K562 (cell line): ENCODE measurements at regions not wholly inside any gene's neighbourhood (a gene's known extent, or its start where the extent isn't known, plus 50 kb on each side); places are given as distances from the start of the nearest gene placed in this dataset.

Experiments
- CHAMP1 ChIP-seq: fragments of 450-650 bp; IDR thresholded peaks from 2 replicates; pipeline ENCODE4 v1.6.1; 2016; ENCODE audit warnings: mild to moderate bottlenecking
- EWSR1 ChIP-seq: fragments of 450-650 bp; IDR thresholded peaks from 2 replicates; pipeline ENCODE4 v1.6.1; 2018; ENCODE audit warnings: borderline replicate concordance, mild to moderate bottlenecking, low read depth, moderate library complexity; ENCODE audit not compliant: partially characterized antibody
- FOXK2 ChIP-seq, 2 experiments: fragments of 450-650 bp; IDR thresholded peaks in 1 of 2; conservative IDR thresholded peaks in 1 of 2; 2 replicates each; pipeline ENCODE4 v1.6.1; 2016; ENCODE audit warnings: low read depth in 2 of 2, mild to moderate bottlenecking in 1 of 2
- GTF2F1 ChIP-seq: IDR thresholded peaks from 2 replicates; pipeline ENCODE4 v1.6.1; 2011; ENCODE audit warnings: low read depth, low read length, improper control_type of control experiment
- HNRNPLL ChIP-seq: fragments of 200-400 bp; formaldehyde crosslinking; IDR thresholded peaks from 2 replicates; pipeline ENCODE4 v1.6.1; 2017; ENCODE audit warnings: low read length, low read depth, mild to moderate bottlenecking; ENCODE audit not compliant: poor library complexity, severe bottlenecking
- IRF1 ChIP-seq: sonication (generic); formaldehyde crosslinking; IDR thresholded peaks from 2 replicates; pipeline ENCODE4 v1.8.0; 2022; ENCODE audit warnings: missing genetic modification reagents, mild to moderate bottlenecking, borderline replicate concordance
- JUN ChIP-seq, 2 experiments: sonication (generic) in 1 of 2; formaldehyde crosslinking in 1 of 2; IDR thresholded peaks; 2 replicates each; pipeline versions ENCODE4 v1.6.1 to v1.8.0; 2012 to 2022; ENCODE audit warnings: borderline replicate concordance in 2 of 2, mild to moderate bottlenecking in 2 of 2, improper control_type of control experiment in 1 of 2, low read depth in 1 of 2, low read length in 1 of 2, missing genetic modification reagents in 1 of 2
- JUNB ChIP-seq: fragments of 450-650 bp; formaldehyde crosslinking; conservative IDR thresholded peaks from 2 replicates; pipeline ENCODE4 v1.4.0; 2020; ENCODE audit warnings: mild to moderate bottlenecking
- KAT7 ChIP-seq: sonication (generic); formaldehyde crosslinking; IDR thresholded peaks from 2 replicates; pipeline ENCODE4 v1.8.0; 2022; ENCODE audit warnings: missing genetic modification reagents, mild to moderate bottlenecking, borderline replicate concordance
- KAT8 ChIP-seq: fragments of 450-650 bp; IDR thresholded peaks from 2 replicates; pipeline ENCODE4 v1.6.1; 2016; ENCODE audit warnings: low read depth, mild to moderate bottlenecking
- MAX ChIP-seq: sonication (generic); formaldehyde crosslinking; IDR thresholded peaks from 2 replicates; pipeline ENCODE4 v1.9.0; 2022; ENCODE audit warnings: mild to moderate bottlenecking, missing genetic modification reagents
- MYNN ChIP-seq, 2 experiments: sonication (generic); formaldehyde crosslinking in 1 of 2; IDR thresholded peaks; 2 replicates each; pipeline versions ENCODE4 v1.5.0 to v1.6.1; 2016 to 2020; ENCODE audit warnings: antibody characterized with exemption in 1 of 2, missing genetic modification reagents in 1 of 2
- NEUROD1 ChIP-seq: fragments of 150-350 bp; IDR thresholded peaks from 2 replicates; pipeline ENCODE4 v1.6.1; 2014; ENCODE audit warnings: borderline replicate concordance, low read length, low read depth; ENCODE audit not compliant: partially characterized antibody
- NFXL1 ChIP-seq: fragments of 450-650 bp; formaldehyde crosslinking; IDR thresholded peaks from 2 replicates; pipeline ENCODE4 v1.4.0; 2021; ENCODE audit warnings: mild to moderate bottlenecking
- NR0B1 ChIP-seq: fragments of 450-650 bp; IDR thresholded peaks from one replicate; pipeline ENCODE4 v1.6.1; 2018; ENCODE audit warnings: mild to moderate bottlenecking, moderate library complexity; ENCODE audit not compliant: partially characterized antibody
- NR3C1 ChIP-seq: sonication (generic); formaldehyde crosslinking; IDR thresholded peaks from 2 replicates; pipeline ENCODE4 v1.8.1; 2022; ENCODE audit warnings: missing genetic modification reagents
- PPARD ChIP-seq: fragments of 250-450 bp; sonication (Bioruptor Pico); IDR thresholded peaks from 2 replicates; pipeline ENCODE4 v1.8.0; 2022; ENCODE audit warnings: inconsistent platforms, mild to moderate bottlenecking, moderate library complexity
- RHOXF2B ChIP-seq: fragments of 250-450 bp; sonication (Bioruptor Pico); conservative IDR thresholded peaks from 2 replicates; pipeline ENCODE4 v1.5.1; 2021
- SMARCA5 ChIP-seq: fragments of 450-650 bp; IDR thresholded peaks from 2 replicates; pipeline ENCODE4 v1.6.1; 2016
- TEAD2 ChIP-seq: fragments of 450-650 bp; IDR thresholded peaks from 2 replicates; pipeline ENCODE4 v1.6.1; 2016; ENCODE audit warnings: missing genetic modification characterization, control low read depth, missing compliant biosample characterization
- TSC22D4 ChIP-seq: fragments of 450-650 bp; IDR thresholded peaks from 2 replicates; pipeline ENCODE4 v1.6.1; 2016; ENCODE audit warnings: missing genetic modification characterization, missing biosample characterization, control low read depth
- ZNF146 ChIP-seq: IDR thresholded peaks from one replicate; pipeline ENCODE4 v1.6.1; 2018; ENCODE audit warnings: missing compliant biosample characterization; ENCODE audit not compliant: unreplicated experiment
- ZNF232 ChIP-seq: sonication (generic); formaldehyde crosslinking; IDR thresholded peaks from 2 replicates; pipeline ENCODE4 v1.8.0; 2022; ENCODE audit warnings: mild to moderate bottlenecking, missing genetic modification reagents
- ZNF24 ChIP-seq: fragments of 450-650 bp; IDR thresholded peaks from 2 replicates; pipeline ENCODE4 v1.6.1; 2016
- ZNF707 ChIP-seq: fragments of 250-450 bp; sonication (Bioruptor Pico); conservative IDR thresholded peaks from 2 replicates; pipeline ENCODE4 v1.8.0; 2022; ENCODE audit warnings: inconsistent platforms, mild to moderate bottlenecking, moderate library complexity

- TF ChIP-seq NR0B1 = no peak
- TF ChIP-seq MAX (CRISPR knock-in tag) = no peak
- TF ChIP-seq JUNB (CRISPR knock-in tag) = no peak
- TF ChIP-seq MYNN (IDR thresholded peaks at IDR 0.05) = 0 out of 2 replicates have a peak, but pooled peaks have one; percentile 36
- no peak for TF ChIP-seq MYNN (CRISPR knock-in tag; IDR thresholded peaks at IDR 0.05)
- TF ChIP-seq ZNF146 (CRISPR knock-in tag) = no peak
- no peak for TF ChIP-seq TEAD2 (tag)
- no peak for TF ChIP-seq KAT7 (CRISPR knock-in tag)
- no peak for TF ChIP-seq SMARCA5
- no peak for TF ChIP-seq KAT8
- peak; percentile 46; the same call in 1 of the 2 replicates for TF ChIP-seq ZNF24
- no peak for TF ChIP-seq CHAMP1
- no peak for TF ChIP-seq EWSR1
- TF ChIP-seq RHOXF2B (CRISPR knock-in tag) = no peak
- no peak for TF ChIP-seq ZNF707 (CRISPR knock-in tag)
- TF ChIP-seq JUN (IDR thresholded peaks at IDR 0.05; ENCODE audit: borderline replicate concordance, low read depth, low read length) = no peak
- TF ChIP-seq JUN (CRISPR knock-in tag; IDR thresholded peaks at IDR 0.05; ENCODE audit: borderline replicate concordance) = no peak
- no peak for TF ChIP-seq TSC22D4 (tag)
- TF ChIP-seq NFXL1 (CRISPR knock-in tag) = no peak
- TF ChIP-seq FOXK2 (conservative IDR thresholded peaks at IDR 0.05 in 1 of 2, IDR thresholded peaks at IDR 0.05 in 1 of 2; ENCODE audit: low read depth in 2 of 2) = no peak
- TF ChIP-seq HNRNPLL = no peak
- TF ChIP-seq PPARD = no peak
- TF ChIP-seq IRF1 (CRISPR knock-in tag) = no peak
- TF ChIP-seq ZNF232 (CRISPR knock-in tag) = no peak
- TF ChIP-seq GTF2F1 = no peak
- peak; percentile 26 for TF ChIP-seq NEUROD1
- no peak for TF ChIP-seq NR3C1 (CRISPR knock-in tag)
These were observed 55.6 kb downstream of the RHOXF2B start (continued) for GRCh38 chrX:120021927-120022326.
